ENCODE measurements at regions not wholly inside any gene's neighbourhood (a gene's known extent, or its start where the extent isn't known, plus 50 kb on each side); places are given as distances from the start of the nearest gene placed in this dataset.

GRCh38 chr1:103250441-103250861 lies 142.1 kb upstream of the COL11A1 start:
- DNase-seq (ENCODE audit: low spot score): peak; percentile 12

- no peak for DNase-seq (ENCODE audit: low spot score)
These were observed 140.2 kb upstream of the COL11A1 start for GRCh38 chr1:103248417-103249102.

- DNase-seq (ENCODE audit: low spot score): no peak
These were observed 139.2 kb upstream of the COL11A1 start for GRCh38 chr1:103247517-103247916.

GRCh38 chr1:103243481-103243880 lies 135.2 kb upstream of the COL11A1 start:
- no peak for DNase-seq (ENCODE audit: low spot score)

GRCh38 chr1:103239034-103239433 lies 130.7 kb upstream of the COL11A1 start:
- DNase-seq (ENCODE audit: low spot score): no peak

GRCh38 chr1:103230061-103230460 lies 121.7 kb upstream of the COL11A1 start:
- no peak for DNase-seq (ENCODE audit: low spot score)

- peak; percentile 10 for DNase-seq (ENCODE audit: low spot score)
These were observed 112.3 kb upstream of the COL11A1 start for GRCh38 chr1:103220631-103221041.

GRCh38 chr1:103218821-103219220 lies 110.5 kb upstream of the COL11A1 start:
- no peak for DNase-seq (ENCODE audit: low spot score)

GRCh38 chr1:103218369-103218768 lies 110.0 kb upstream of the COL11A1 start:
- DNase-seq (ENCODE audit: low spot score): no peak

GRCh38 chr1:103211073-103211472 lies 102.8 kb upstream of the COL11A1 start:
- DNase-seq (ENCODE audit: low spot score): peak; percentile 7

GRCh38 chr1:103208844-103209243 lies 100.5 kb upstream of the COL11A1 start:
- no peak for DNase-seq (ENCODE audit: low spot score)

- DNase-seq (ENCODE audit: low spot score): no peak
These were observed 90.7 kb upstream of the COL11A1 start for GRCh38 chr1:103199001-103199400.

- DNase-seq (ENCODE audit: low spot score): no peak
These were observed 89.8 kb upstream of the COL11A1 start for GRCh38 chr1:103198076-103198475.

- no peak for DNase-seq (ENCODE audit: low spot score)
These were observed 88.9 kb upstream of the COL11A1 start for GRCh38 chr1:103197216-103197615.

- no peak for DNase-seq (ENCODE audit: low spot score)
These were observed 86.7 kb upstream of the COL11A1 start for GRCh38 chr1:103194984-103195383.

- no peak for DNase-seq (ENCODE audit: low spot score)
These were observed 85.7 kb upstream of the COL11A1 start for GRCh38 chr1:103194060-103194459.

GRCh38 chr1:103191327-103191726 lies 83.0 kb upstream of the COL11A1 start:
- DNase-seq (ENCODE audit: low spot score): no peak

GRCh38 chr1:103190766-103191165 lies 82.4 kb upstream of the COL11A1 start:
- no peak for DNase-seq (ENCODE audit: low spot score)

GRCh38 chr1:103187673-103188072 lies 79.4 kb upstream of the COL11A1 start:
- no peak for DNase-seq (ENCODE audit: low spot score)

- DNase-seq (ENCODE audit: low spot score): peak; percentile 35
These were observed 72.3 kb upstream of the COL11A1 start for GRCh38 chr1:103180660-103181059.

- DNase-seq (ENCODE audit: low spot score): no peak
These were observed 68.9 kb upstream of the COL11A1 start for GRCh38 chr1:103177108-103177775.

GRCh38 chr1:103171041-103171590 lies 62.8 kb upstream of the COL11A1 start:
- peak; percentile 4 for DNase-seq (ENCODE audit: low spot score)

- DNase-seq (ENCODE audit: low spot score): no peak
These were observed 62.3 kb upstream of the COL11A1 start for GRCh38 chr1:103170609-103171008.

Measured in AG08396 (cell line).